ENCODE measurements at regions not wholly inside any gene's neighbourhood (a gene's known extent, or its start where the extent isn't known, plus 50 kb on each side); places are given as distances from the start of the nearest gene placed in this dataset.

GRCh38 chr9:75545287-75545686, 345.2 kb upstream of the PCSK5 start:
- ATAC-seq (no peak), FAIRE-seq (no peak), DNase-seq (ENCODE audit: low read depth in 1 of 2, low spot score in 1 of 2) (no peak)
- Histone ChIP-seq H3K27ac (no peak overlapping the region), H3K9me3 (no peaks in the 10 kb centered on the region), H3K4me3 (no peak overlapping the region), H3K4me1 (no peaks in the 10 kb centered on the region), H3K4me2 (no peak overlapping the region)
- no peak for TF ChIP-seq CBX2 (IDR thresholded peaks at IDR 0.05; ENCODE audit: borderline replicate concordance, low read depth)
- no peak for TF ChIP-seq MAX (IDR thresholded peaks at IDR 0.05)
- no peak for TF ChIP-seq POLR2A (IDR thresholded peaks at IDR 0.05; ENCODE audit: low read length)
- TF ChIP-seq CTCF (IDR thresholded peaks at IDR 0.05): no peak
- no peak for TF ChIP-seq TP53 (CRISPR knock-in tag; IDR thresholded peaks at IDR 0.05)
- no peak for TF ChIP-seq ELK1 (IDR thresholded peaks at IDR 0.05; ENCODE audit: low read depth, low read length)
- no peak for TF ChIP-seq FOSB (CRISPR knock-in tag; IDR thresholded peaks at IDR 0.05)
- no peak for TF ChIP-seq SREBF2 (IDR thresholded peaks at IDR 0.05)
- TF ChIP-seq MAFK (IDR thresholded peaks at IDR 0.05; ENCODE audit: partially characterized antibody): no peak
- no peak for TF ChIP-seq ZSCAN20 (CRISPR knock-in tag; IDR thresholded peaks at IDR 0.05)
- TF ChIP-seq FOSL2 (IDR thresholded peaks at IDR 0.05): no peak
- TF ChIP-seq FOSL2 (CRISPR knock-in tag; IDR thresholded peaks at IDR 0.05): no peak
- no peak for TF ChIP-seq CHD2 (IDR thresholded peaks at IDR 0.05; ENCODE audit: low read length, partially characterized antibody)
- TF ChIP-seq CBX8 (IDR thresholded peaks at IDR 0.05): no peak
- no peak for TF ChIP-seq RFX5 (IDR thresholded peaks at IDR 0.05)
- TF ChIP-seq HOXB13 (CRISPR knock-in tag; IDR thresholded peaks at IDR 0.05; ENCODE audit: low read depth): no peak
- TF ChIP-seq KDM5A (IDR thresholded peaks at IDR 0.05): no peak
- no peak for TF ChIP-seq USF2 (IDR thresholded peaks at IDR 0.05)
- TF ChIP-seq SMC3 (IDR thresholded peaks at IDR 0.05): no peak
- ChIA-PET CTCF (interaction anchor here (1.2 kb wide), 1 partner anchor 24 kb away, joined by 4 read pairs; no protein-coding TSS in a partner anchor), POLR2A (no interaction called here)
- WGBS (ENCODE audit: missing lambda C conversion rate): 32% methylated on average over 3 of the region's 3 CpGs

GRCh38 chr9:75548871-75549270, 341.6 kb upstream of the PCSK5 start:
- WGBS (ENCODE audit: missing lambda C conversion rate): 0% methylated on average over 2 of the region's 2 CpGs
- POLR2A ChIA-PET: interaction anchor here (0.7 kb wide), 1 partner anchor 1098 kb away, joined by 5 read pairs; no protein-coding TSS in a partner anchor
- no peak overlapping the region for H3K27ac ChIP-seq

GRCh38 chr9:75551861-75552260, 338.6 kb upstream of the PCSK5 start:
- FAIRE-seq (no peak), ATAC-seq (no peak), DNase-seq (ENCODE audit: low read depth in 1 of 2, low spot score in 1 of 2) (no peak)
- Histone ChIP-seq H3K4me2 (no peak overlapping the region), H3K27ac (no peak overlapping the region), H3K4me3 (no peak overlapping the region), H3K4me1 (no peaks in the 10 kb centered on the region), H3K9me3 (no peaks in the 10 kb centered on the region)
- ChIA-PET POLR2A (no interaction called here), CTCF (interaction anchor here (0.6 kb wide), 1 partner anchor 292 kb away, joined by 3 read pairs; no protein-coding TSS in a partner anchor)
- TF ChIP-seq HOXB5 (CRISPR knock-in tag; IDR thresholded peaks at IDR 0.05) (no peak), RCOR1 (IDR thresholded peaks at IDR 0.05; ENCODE audit: low read depth, low read length) (no peak), POLR2AphosphoS2 (conservative IDR thresholded peaks at IDR 0.05; ENCODE audit: low read length) (no peak), EP300 (IDR thresholded peaks at IDR 0.05) (no peak), ATOH8 (CRISPR knock-in tag; IDR thresholded peaks at IDR 0.05; ENCODE audit: low read depth) (no peak), CBX8 (IDR thresholded peaks at IDR 0.05) (no peak), KDM5A (IDR thresholded peaks at IDR 0.05) (no peak), E2F6 (IDR thresholded peaks at IDR 0.05; ENCODE audit: borderline replicate concordance, low read depth) (no peak), CEBPB (IDR thresholded peaks at IDR 0.05) (no peak), HEYL (CRISPR knock-in tag; IDR thresholded peaks at IDR 0.05) (no peak), KDM1A (IDR thresholded peaks at IDR 0.05; ENCODE audit: low read depth) (no peak), ZFP36 (IDR thresholded peaks at IDR 0.05; ENCODE audit: borderline replicate concordance, partially characterized antibody) (no peak), NPAS2 (CRISPR knock-in tag; IDR thresholded peaks at IDR 0.05; ENCODE audit: borderline replicate concordance) (no peak)
- WGBS (ENCODE audit: missing lambda C conversion rate): 0% methylated on average over 1 of the region's 1 CpG

More at GRCh38 chr9:75548871-75549270, 341.6 kb upstream of the PCSK5 start:
- FAIRE-seq (no peak), DNase-seq (ENCODE audit: low read depth in 1 of 2, low spot score in 1 of 2) (no peak), ATAC-seq (no peak)
- CTCF ChIA-PET: no interaction called here
- Histone ChIP-seq H3K4me3 (no peak overlapping the region), H3K9me3 (no peaks in the 10 kb centered on the region), H3K4me1 (no peaks in the 10 kb centered on the region), H3K4me2 (no peak overlapping the region)
- TF ChIP-seq GATA3 (IDR thresholded peaks at IDR 0.05; ENCODE audit: borderline replicate concordance): no peak
